Prostate gland (tissue), 2 donors: ENCODE measurements at regions not wholly inside any gene's neighbourhood (a gene's known extent, or its start where the extent isn't known, plus 50 kb on each side); places are given as distances from the start of the nearest gene placed in this dataset.

ENCODE experiments used
- CTCF ChIP-seq, 4 experiments: fragments of 200-600 bp in 2 of 4; fragments of 450-650 bp in 2 of 4; sonication (generic) in 2 of 4; IDR thresholded peaks; 1 replicate in 3 of 4; 2 replicates in 1 of 4; pipeline ENCODE4 v1.5.1; 2016 to 2019; ENCODE audit warnings: antibody characterized with exemption in 4 of 4, mild to moderate bottlenecking in 2 of 4, moderate library complexity in 2 of 4
- POLR2A ChIP-seq: fragments of 450-650 bp; IDR thresholded peaks from one replicate; pipeline ENCODE4 v1.6.1; 2016; ENCODE audit warnings: antibody characterized with exemption, mild to moderate bottlenecking
- POLR2AphosphoS5 ChIP-seq: sonication (generic); formaldehyde crosslinking; IDR thresholded peaks from one replicate; pipeline ENCODE4 v1.6.1; 2017; ENCODE audit warnings: antibody characterized with exemption

GRCh38 chr10:121662531-121662930 is 64.3 kb upstream of the FGFR2 start:
- no peak for TF ChIP-seq CTCF (IDR thresholded peaks at IDR 0.05)
- TF ChIP-seq POLR2A: no peak
- no peak for TF ChIP-seq POLR2AphosphoS5
